Activated CD4-positive, CD25-positive, alpha-beta regulatory T cell treated with anti-CD3 and anti-CD28 coated beads, Interleukin-2, amount 50 U/mL, for 24 hours (primary cell): ENCODE measurements at regions not wholly inside any gene's neighbourhood (a gene's known extent, or its start where the extent isn't known, plus 50 kb on each side); places are given as distances from the start of the nearest gene placed in this dataset.
"Not testable (repeated sequence)": the region's sequence is repeated elsewhere in the genome, so short reads cannot be mapped to it uniquely, and the experiment has no call there.

Experiments
- ATAC-seq, 2 donors: fragments of 150-1000 bp; cut with Tn5 transposase; one replicate each; pipeline ENCODE4 v1.10.0; 2021; ENCODE audit warnings: mild to moderate bottlenecking in 1 of 2, moderate library complexity in 1 of 2

DNA sequence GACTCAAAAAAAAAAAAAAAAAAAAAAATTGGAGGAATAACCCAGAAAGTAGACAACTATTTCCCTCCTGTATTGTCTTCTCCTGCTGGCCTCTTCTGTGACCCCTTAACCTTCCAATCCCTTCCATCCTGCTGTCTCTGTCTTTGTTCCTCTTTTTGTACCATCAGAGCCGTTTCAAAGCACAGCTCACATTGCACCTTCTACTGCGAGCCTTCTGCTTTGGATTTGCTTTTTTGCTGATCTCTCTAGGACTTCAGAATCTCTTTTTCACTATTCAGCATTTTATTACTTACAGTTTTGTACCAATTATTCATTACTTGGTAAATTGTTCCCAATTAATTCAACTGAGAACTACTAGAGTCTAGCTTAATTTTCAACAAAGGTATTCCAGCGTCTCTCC lies 284.0 kb upstream of the TBL1XR1 start:
- no peak for ATAC-seq

DNA sequence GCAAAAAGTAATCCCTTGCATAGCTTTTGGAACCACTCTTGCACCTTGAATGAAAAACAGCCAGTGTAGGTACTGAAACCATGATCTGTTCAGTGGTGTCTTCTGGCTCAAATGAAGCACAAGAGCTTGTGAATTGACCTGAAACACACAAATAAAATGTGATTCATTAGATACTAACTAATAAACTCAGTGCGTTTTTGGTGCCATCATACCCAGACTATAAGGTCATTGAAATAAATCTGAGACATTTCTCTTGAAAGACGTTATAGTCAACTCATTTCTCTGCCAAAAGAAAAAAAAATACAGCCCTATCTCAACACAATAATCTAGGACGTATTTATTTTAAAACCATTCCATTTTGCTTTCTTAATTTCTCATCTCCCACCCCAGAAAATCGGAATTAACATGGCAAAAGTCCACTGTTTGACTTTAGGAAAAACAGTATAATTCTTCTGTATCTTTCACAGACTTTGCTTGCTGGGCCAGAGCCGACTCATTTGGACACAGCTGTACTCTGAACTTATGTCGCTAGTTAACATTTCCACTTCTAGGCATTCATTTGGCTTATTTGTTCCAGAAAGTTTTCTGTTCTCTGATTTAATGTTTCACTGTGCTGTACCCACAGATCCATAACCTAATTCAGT lies 284.9 kb upstream of the TBL1XR1 start:
- ATAC-seq: no peak

DNA sequence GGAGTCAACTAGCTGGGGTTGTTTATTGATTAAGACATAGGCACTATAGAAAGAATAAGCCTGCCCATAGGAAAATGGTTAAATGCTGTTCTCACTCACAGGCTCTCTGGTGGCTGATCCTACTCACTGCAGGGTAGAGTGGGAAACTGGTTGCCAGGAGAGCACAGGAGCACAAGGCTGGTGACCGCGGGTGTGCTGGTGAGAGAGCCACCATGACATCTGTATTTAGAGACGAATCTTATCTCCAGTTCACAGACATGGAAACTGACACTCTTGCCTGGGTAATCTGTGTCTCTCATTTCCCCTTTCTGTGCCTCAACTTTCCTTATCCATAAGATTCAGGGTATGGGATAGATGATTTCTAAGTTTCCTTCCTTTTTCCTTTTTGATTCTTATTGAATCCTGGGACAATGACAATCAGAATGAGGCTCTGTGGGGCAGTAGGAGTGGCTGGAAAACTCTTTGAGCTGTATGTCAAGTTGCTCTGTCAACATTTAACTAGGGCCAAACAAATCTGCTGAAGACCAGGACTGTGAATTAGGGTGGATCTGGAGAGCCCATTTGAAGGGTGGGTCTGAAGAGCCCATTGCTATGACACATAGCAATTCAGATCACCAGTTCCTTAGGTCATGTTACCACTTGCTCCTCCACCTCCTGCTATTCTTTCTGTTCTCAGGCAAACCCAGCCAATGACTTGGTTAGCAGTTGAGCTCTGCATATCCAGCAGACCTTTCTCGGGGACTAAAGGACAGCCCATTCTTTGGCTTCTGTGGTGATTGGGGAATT lies 286.1 kb upstream of the TBL1XR1 start:
- no peak for ATAC-seq

DNA sequence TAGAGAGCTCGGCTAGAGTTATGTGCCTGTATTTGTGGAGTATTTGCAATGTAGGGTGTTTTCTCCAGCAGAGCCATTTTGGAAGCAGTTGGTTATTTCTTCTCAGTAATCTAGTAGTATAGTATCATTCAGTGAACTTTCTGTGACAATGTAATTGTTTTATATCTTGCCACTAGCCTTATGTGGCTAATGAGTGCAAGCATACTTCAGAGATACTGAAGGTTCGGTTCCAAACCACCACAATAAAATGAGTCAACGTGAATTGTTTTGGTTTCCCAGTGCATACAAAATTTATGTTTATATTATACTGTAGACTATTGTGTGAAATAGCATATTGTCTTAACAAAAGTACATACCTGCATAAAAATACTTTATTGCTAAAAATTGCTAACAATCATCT lies 286.9 kb upstream of the TBL1XR1 start:
- ATAC-seq: no peak

DNA sequence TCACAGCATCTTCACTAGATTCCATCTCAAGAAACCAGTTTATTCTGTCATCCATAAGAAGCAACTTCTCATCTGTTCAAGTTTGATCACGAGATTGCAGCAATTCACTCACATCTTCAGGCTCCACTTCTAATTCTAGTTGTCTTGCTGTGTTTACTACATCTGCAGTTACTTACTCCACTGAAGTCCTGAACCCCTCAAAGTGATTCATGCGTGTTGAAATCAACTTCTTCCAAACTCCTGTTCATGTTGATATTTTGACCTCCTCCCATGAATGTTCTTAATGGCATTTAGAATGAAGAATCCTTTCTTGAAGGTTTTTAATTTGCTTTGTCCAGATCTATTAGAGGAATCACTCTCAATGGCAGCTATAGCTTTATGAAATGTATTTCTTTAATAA lies 287.6 kb upstream of the TBL1XR1 start:
- ATAC-seq: no peak

GRCh38 chr3:177487635-177488186 lies 290.4 kb upstream of the TBL1XR1 start:
- ATAC-seq: no peak

- no peak for ATAC-seq
Observed at GRCh38 chr3:177488740-177489139, 291.5 kb upstream of the TBL1XR1 start.

GRCh38 chr3:177490626-177491025 lies 293.3 kb upstream of the TBL1XR1 start:
- ATAC-seq: no peak

DNA sequence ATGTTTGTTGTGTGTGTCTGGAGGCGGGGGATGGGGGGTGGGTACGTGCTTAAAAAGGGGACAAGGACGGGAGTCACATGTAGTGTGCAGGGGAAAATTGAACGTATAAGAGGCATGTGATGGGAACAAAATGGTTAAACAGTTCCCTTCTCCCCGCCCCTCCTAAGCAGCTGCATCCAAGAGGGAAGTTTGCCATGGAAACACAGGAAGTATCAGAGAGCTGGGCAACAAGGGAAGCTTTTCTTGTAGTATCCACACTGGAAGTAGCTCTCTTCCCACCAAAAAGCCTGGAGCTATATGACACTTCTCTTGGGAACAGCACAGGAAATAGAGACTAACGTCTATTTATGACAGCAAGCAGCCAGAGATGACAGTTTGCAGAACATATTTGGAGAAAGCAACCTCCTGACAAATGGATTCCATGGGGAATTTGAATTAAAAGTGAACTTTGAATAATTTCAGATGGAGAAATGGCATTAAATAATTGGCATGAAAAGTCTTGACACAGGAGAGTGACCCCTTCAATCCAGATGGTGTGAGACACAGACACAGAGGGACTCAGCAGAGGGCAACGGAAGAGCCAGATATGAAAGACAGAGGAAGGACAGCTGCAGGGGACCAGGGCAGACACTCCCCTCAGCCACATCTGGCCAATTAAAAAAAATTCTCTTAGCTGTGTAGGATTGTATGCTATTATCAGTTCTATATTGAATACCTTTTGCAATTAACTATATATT lies 294.2 kb upstream of the TBL1XR1 start:
- ATAC-seq: no peak

- no peak for ATAC-seq
Observed at GRCh38 chr3:177493091-177493490, 295.8 kb upstream of the TBL1XR1 start.

DNA sequence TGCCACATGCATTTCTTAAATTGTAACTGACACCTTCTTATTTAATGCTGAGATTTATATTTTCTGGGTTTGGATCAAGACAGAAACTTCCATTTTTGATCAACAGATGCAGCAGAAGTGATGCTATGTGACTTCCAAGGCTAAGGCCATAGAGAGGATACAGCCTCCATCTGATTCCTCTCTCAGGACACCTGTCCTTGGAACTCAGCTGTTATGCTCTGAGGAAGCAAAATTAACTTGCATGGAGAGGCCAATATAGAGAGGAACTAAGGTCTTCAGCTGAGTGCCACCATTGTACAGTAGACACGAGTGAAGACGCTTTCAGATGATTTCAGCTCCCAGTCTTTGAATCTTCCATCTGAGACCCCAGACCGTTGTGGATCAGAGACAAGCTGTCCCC lies 296.9 kb upstream of the TBL1XR1 start:
- no peak for ATAC-seq

- no peak for ATAC-seq
Observed at GRCh38 chr3:177495566-177495965, 298.3 kb upstream of the TBL1XR1 start.

DNA sequence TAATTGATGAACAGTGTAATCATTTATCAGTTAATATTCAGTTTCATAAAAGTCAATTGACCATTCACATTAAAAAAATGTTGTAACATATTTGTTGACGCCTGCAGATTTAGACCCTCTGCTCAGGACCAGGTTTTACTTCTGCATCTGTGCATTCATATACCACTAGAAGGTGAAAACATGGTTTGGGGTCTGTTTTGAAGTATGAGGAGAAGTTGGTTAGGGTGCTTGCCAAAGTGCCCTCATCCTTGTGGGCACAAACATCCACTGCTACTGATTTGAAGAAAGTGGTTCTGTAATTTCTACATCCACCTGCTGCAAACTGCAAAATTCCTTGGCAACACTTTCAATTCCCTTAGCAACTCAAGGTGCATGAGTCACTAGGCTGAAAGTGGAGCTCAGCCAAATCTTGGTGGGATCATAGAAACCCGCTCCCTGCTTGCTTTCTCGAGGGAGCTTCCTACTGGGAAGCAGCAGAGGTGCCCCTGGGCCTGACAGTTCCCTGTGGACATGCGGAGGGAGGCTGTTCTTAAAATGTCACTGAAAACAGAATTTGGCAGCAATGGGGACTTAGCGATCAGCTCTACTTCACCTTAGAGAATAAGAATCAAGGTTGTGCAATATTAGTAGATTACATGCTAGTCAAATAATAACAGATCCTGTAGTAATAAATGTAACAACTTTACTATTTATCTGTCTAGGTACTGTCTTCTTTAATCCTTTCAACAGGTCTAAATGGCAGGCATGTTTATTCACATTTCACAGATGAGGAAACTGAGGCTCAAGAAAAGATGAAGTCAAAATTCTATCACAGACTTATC lies 301.0 kb upstream of the TBL1XR1 start:
- ATAC-seq: no peak

DNA sequence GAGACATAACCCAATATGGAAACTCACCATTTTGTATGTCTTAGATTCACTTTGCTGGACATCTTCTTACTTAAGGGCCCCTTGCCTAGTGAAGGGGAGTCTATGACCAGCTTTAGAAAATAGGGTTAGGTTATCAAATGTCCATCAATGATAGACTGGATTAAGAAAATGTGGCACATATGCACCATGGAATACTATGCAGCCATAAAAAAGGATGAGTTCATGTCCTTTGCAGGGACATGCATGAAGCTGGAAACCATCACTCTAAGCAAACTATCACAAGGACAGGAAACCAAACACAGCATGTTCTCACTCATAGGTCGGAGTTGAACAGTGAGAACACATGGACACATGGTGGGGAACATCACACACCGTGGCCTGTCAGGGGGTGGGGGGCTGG lies 301.8 kb upstream of the TBL1XR1 start:
- ATAC-seq: not testable (repeated sequence)

- no peak for ATAC-seq
Observed at GRCh38 chr3:177499779-177500423, 302.6 kb upstream of the TBL1XR1 start.

GRCh38 chr3:177510693-177511216 lies 313.5 kb upstream of the TBL1XR1 start:
- ATAC-seq: no peak

DNA sequence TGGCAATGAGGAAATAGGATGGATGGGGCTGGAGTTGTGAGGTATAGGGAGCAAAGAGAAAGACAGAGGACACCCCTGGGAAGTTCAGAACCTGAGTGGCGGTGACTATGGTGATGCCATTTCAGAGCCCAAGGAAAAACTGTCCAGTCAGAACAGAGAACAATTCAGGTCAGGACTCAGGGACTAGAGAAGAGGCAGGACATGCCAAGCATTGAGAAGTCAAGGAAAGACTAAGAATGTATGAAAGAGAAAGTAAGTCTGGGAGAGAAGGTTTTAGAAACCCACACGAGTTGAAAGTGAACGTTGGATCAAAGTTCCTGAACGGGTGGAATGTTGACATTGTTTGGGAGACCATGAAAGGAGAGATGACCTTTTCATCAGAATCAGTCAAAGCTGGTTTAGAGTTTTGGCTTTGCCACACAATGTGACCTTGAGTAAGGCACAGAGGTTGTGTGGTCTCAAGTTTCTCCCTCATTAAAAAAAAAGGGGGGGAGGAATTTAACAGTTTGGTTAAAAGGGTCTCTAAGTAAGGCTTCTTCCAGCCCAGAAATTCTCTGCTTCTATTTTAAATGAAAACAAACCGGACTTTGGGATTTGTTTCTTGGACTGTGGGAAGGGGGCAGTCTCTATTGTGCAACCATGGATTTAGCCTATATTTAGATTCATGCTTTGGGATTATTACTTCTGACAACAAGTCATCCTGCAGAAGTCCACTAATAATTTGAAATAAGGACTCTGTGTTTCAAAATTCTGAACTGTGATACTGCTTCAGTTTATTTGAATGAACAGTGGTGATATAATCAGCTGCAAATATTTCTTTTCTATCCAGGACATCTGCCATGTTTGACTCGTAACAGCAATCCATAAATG lies 315.9 kb upstream of the TBL1XR1 start:
- ATAC-seq: no peak

GRCh38 chr3:177513815-177514610 lies 316.7 kb upstream of the TBL1XR1 start:
- no peak for ATAC-seq

GRCh38 chr3:177514611-177515499 lies 317.6 kb upstream of the TBL1XR1 start:
- no peak for ATAC-seq
